ENCODE measurements at regions not wholly inside any gene's neighbourhood (a gene's known extent, or its start where the extent isn't known, plus 50 kb on each side); places are given as distances from the start of the nearest gene placed in this dataset.

DNA sequence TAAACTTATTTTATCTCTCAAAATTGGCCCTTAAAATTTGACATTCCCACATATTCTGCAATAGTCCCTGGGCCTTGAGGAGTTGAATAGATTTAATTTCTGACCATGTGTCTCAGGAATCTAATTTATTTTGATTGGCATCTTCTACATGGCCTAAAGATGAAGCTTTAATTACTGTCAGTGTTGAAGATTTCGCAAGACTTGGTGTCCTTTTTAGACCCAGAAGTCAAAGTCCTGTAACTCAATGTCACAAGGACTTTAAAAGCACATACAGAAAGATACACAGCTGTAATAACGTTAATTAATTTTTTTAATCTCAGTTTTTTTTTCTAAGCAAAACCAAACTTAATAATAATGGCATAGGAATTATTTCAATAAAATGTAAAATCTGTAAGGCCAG lies 163.9 kb downstream of the SUCNR1 start:
- TF ChIP-seq CTCF (conservative IDR thresholded peaks at IDR 0.05; ENCODE audit: low read length) (no peak), EZH2phosphoT487 (IDR thresholded peaks at IDR 0.05; ENCODE audit: borderline replicate concordance) (no peak)

All from Loucy (cell line).